HCT116 (cell line): ENCODE measurements at regions not wholly inside any gene's neighbourhood (a gene's known extent, or its start where the extent isn't known, plus 50 kb on each side); places are given as distances from the start of the nearest gene placed in this dataset.

ENCODE experiments used
- ATAC-seq: fragments of 200-7000 bp; cut with Tn5 transposase; 2 replicates; pipeline ENCODE4 v1.9.1; 2020; ENCODE audit warnings: mild to moderate bottlenecking, moderate library complexity
- BruUV-seq: library from RNA; stranded (reverse); fragments of 400-500 nt; replicated peaks from 2 replicates; lab custom pipeline; 2021; lab: Mats Ljungman, UMichigan
- CTCF ChIA-PET: fragments of 300-600 bp; sonication (Branson Sonifier 250); formaldehyde crosslinking; loops from one replicate; lab custom pipeline; 2021; ENCODE audit warnings: antibody characterized with exemption; lab: Charles Lee
- POLR2A ChIA-PET: fragments of 300-600, 350-600 bp; sonication (Branson Sonifier 250); formaldehyde crosslinking; loops from one replicate; lab custom pipeline; 2021; ENCODE audit warnings: antibody characterized with exemption; lab: Charles Lee
- RAD21 ChIA-PET, 2 experiments: fragments of 300-600 bp; sonication (Branson Sonifier 250); formaldehyde crosslinking; loops; one replicate each; lab custom pipeline; 2023; ENCODE audit warnings: low total read pairs in 2 of 2; ENCODE audit not compliant: uncharacterized antibody in 2 of 2, unreplicated experiment in 2 of 2, low non-redundant PET in 1 of 2; lab: Charles Lee
- DNase-seq: peaks from one replicate; pipeline ENCODE4 v3.0.0-alpha.2; 2010; ENCODE audit warnings: low read depth, low spot score
- H2AFZ ChIP-seq: fragments of 200-600 bp; shearing (Covaris generic), sonication (generic); 2 replicates; pipeline ENCODE4 v1.6.1; 2017; ENCODE audit warnings: low read depth, mixed run types, mixed read lengths, antibody characterized with exemption, low read length; ENCODE audit not compliant: poor library complexity, severe bottlenecking
- H3K27ac ChIP-seq: 2 replicates; pipeline ENCODE4 v1.5.1; 2012; ENCODE audit warnings: low read depth, low read length
- H3K27me3 ChIP-seq: fragments of 200-600 bp; sonication (generic); 2 replicates; pipeline ENCODE4 v1.6.1; 2016; ENCODE audit warnings: mixed run types, low read length, mixed read lengths; ENCODE audit not compliant: insufficient read depth
- H3K36me3 ChIP-seq, 2 experiments: fragments of 200-500 bp in 1 of 2; fragments of 200-600 bp in 1 of 2; sonication (Bioruptor generic) in 1 of 2; sonication (generic) in 1 of 2; 2 replicates each; pipeline versions ENCODE4 v1.5.1 to v1.6.1; 2014 to 2016; ENCODE audit warnings: low read length in 2 of 2, inconsistent platforms in 1 of 2, mixed read lengths in 1 of 2, mixed run types in 1 of 2; ENCODE audit not compliant: insufficient read depth in 2 of 2, control insufficient read depth in 1 of 2
- H3K4me1 ChIP-seq, 2 experiments: fragments of 200-600 bp in 1 of 2; sonication (generic) in 1 of 2; 2 replicates each; pipeline versions ENCODE4 v1.5.1 to v1.6.1; 2012 to 2017; ENCODE audit warnings: low read length in 2 of 2, inconsistent platforms in 1 of 2, mild to moderate bottlenecking in 1 of 2, mixed read lengths in 1 of 2, mixed run types in 1 of 2, moderate library complexity in 1 of 2; ENCODE audit not compliant: insufficient read depth in 2 of 2, control insufficient read depth in 1 of 2
- H3K4me2 ChIP-seq: fragments of 200-600 bp; sonication (generic); 2 replicates; pipeline ENCODE4 v1.6.1; 2017; ENCODE audit warnings: mixed run types, low read length, mixed read lengths
- H3K4me3 ChIP-seq, 2 experiments: fragments of 200-600 bp in 1 of 2; sonication (generic) in 1 of 2; replicated peaks in 1 of 2; 2 replicates each; pipeline ENCODE4 v1.5.1; 2011 to 2016; ENCODE audit warnings: low read length in 2 of 2, control low read depth in 1 of 2, low read depth in 1 of 2, mild to moderate bottlenecking in 1 of 2, mixed read lengths in 1 of 2, mixed run types in 1 of 2
- H3K79me2 ChIP-seq: fragments of 200-600 bp; sonication (generic); 2 replicates; pipeline ENCODE4 v1.6.1; 2017; ENCODE audit warnings: mild to moderate bottlenecking, mixed run types, low read length, moderate library complexity, mixed read lengths; ENCODE audit not compliant: insufficient read depth
- H3K9ac ChIP-seq: fragments of 200-600 bp; sonication (generic); 2 replicates; pipeline ENCODE4 v1.6.1; 2016; ENCODE audit warnings: low read length, mixed read lengths
- H3K9me2 ChIP-seq: fragments of 200-600 bp; sonication (generic), shearing (Covaris generic); 2 replicates; pipeline ENCODE4 v1.6.1; 2017; ENCODE audit warnings: mixed run types, mild to moderate bottlenecking, moderate library complexity; ENCODE audit not compliant: insufficient read depth
- H3K9me3 ChIP-seq, 2 experiments: fragments of 200-500 bp in 1 of 2; fragments of 200-600 bp in 1 of 2; sonication (Bioruptor generic) in 1 of 2; sonication (generic) in 1 of 2; 2 replicates each; pipeline ENCODE4 v1.6.1; 2014 to 2017; ENCODE audit warnings: low read length in 2 of 2, mixed read lengths in 2 of 2, inconsistent platforms in 1 of 2, low read depth in 1 of 2, mild to moderate bottlenecking in 1 of 2, mixed run types in 1 of 2, moderate library complexity in 1 of 2; ENCODE audit not compliant: control insufficient read depth in 1 of 2, insufficient read depth in 1 of 2
- H4K20me1 ChIP-seq: fragments of 200-600 bp; sonication (generic), shearing (Covaris generic); 2 replicates; pipeline ENCODE4 v1.6.1; 2017; ENCODE audit warnings: mixed run types, mild to moderate bottlenecking, moderate library complexity; ENCODE audit not compliant: insufficient read depth
- CBX3 ChIP-seq: IDR thresholded peaks from 2 replicates; pipeline ENCODE4 v1.6.1; 2012; ENCODE audit warnings: low read depth
- CEBPB ChIP-seq: IDR thresholded peaks from 2 replicates; pipeline ENCODE4 v1.6.1; 2012; ENCODE audit warnings: low read depth
- ELF1 ChIP-seq: IDR thresholded peaks from 2 replicates; pipeline ENCODE4 v1.6.1; 2012; ENCODE audit warnings: low read depth, borderline replicate concordance
- EZH2 ChIP-seq: fragments of 200-600 bp; sonication (generic); IDR thresholded peaks from 2 replicates; pipeline ENCODE4 v1.6.1; 2017; ENCODE audit warnings: antibody characterized with exemption, mixed run types
- EZH2phosphoT487 ChIP-seq: fragments of 200-600 bp; IDR thresholded peaks from 2 replicates; pipeline ENCODE4 v1.6.1; 2018; ENCODE audit warnings: antibody characterized with exemption, borderline replicate concordance
- FOSL1 ChIP-seq: IDR thresholded peaks from 2 replicates; pipeline ENCODE4 v1.6.1; 2012; ENCODE audit warnings: low read depth
- POLR2A ChIP-seq: IDR thresholded peaks from 2 replicates; pipeline ENCODE4 v1.7.0; 2011; ENCODE audit warnings: borderline replicate concordance; ENCODE audit not compliant: insufficient read depth, insufficient read length; ENCODE audit errors: extremely low read depth
- POLR2AphosphoS5 ChIP-seq: IDR thresholded peaks from 2 replicates; pipeline ENCODE4 v1.6.1; 2011; ENCODE audit warnings: mild to moderate bottlenecking, low read depth, low read length, moderate library complexity
- RAD21 ChIP-seq: IDR thresholded peaks from 2 replicates; pipeline ENCODE4 v1.6.1; 2012; ENCODE audit warnings: low read depth, mild to moderate bottlenecking
- SP1 ChIP-seq: IDR thresholded peaks from 2 replicates; pipeline ENCODE4 v1.6.1; 2012; ENCODE audit warnings: low read depth
- YY1 ChIP-seq: IDR thresholded peaks from 2 replicates; pipeline ENCODE4 v1.6.1; 2011; ENCODE audit warnings: low read length, low read depth, moderate library complexity, mild to moderate bottlenecking; ENCODE audit not compliant: insufficient replicate concordance; ENCODE audit errors: extremely low read depth
- ZBTB33 ChIP-seq: IDR thresholded peaks from 2 replicates; pipeline ENCODE4 v1.6.1; 2011; ENCODE audit warnings: mild to moderate bottlenecking, low read length, moderate library complexity; ENCODE audit not compliant: insufficient replicate concordance; ENCODE audit errors: extremely low read depth
- ZFX ChIP-seq: fragments of 450-650 bp; IDR thresholded peaks from 2 replicates; pipeline ENCODE4 v1.6.1; 2017
- ZNF274 ChIP-seq: fragments of 200-500 bp; sonication (Bioruptor generic); IDR thresholded peaks from 2 replicates; pipeline ENCODE4 v1.6.1; 2014; ENCODE audit warnings: mild to moderate bottlenecking, low read depth, low read length, inconsistent platforms
- intact Hi-C: fragments of 100-400 bp; cut with micrococcal nuclease; formaldehyde crosslinking; loops from 2 replicates; pipeline ENCODE4 v1.10.0; 2022
- TF ChIP-seq, protein P1 (sequence below): IDR thresholded peaks from 2 replicates; pipeline ENCODE4 v1.6.1; 2012; ENCODE audit warnings: low read depth
- TF ChIP-seq, protein P2 (sequence below): IDR thresholded peaks from 2 replicates; pipeline ENCODE4 v1.6.1; 2012

DNA sequence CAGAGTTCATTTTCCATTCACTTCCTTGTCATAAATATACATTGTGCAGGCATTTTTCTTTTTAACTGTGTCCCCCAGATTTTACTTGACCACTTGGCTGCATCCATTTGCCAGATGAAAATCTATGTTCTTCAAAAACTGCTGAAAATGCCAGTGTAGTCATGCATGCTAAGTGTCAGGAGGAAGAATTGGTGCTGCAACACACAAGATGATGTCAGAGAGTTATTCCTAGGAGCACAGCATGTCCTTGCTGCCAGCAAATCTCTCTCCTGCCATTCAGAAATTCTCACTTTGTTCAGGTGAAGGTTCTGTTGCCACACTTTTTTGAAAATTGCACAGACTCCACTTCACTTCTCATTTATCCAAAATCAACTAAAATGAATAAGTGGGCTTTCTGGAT, 106.4 kb upstream of the MAGI3 start:
- no TSS peak for BruUV-seq
- H3K36me3 ChIP-seq = no peaks in the 10 kb centered on the region
- no peak overlapping the region for H3K27ac ChIP-seq
- H3K9me3 ChIP-seq = no peaks in the 10 kb centered on the region
- ChIA-PET RAD21 (no interaction called here), POLR2A (no interaction called here), CTCF (no interaction called here)
- H3K27me3 ChIP-seq = no peaks in the 10 kb centered on the region
- intact Hi-C loops = no loop called here
- ATAC-seq = no peak
- H3K9ac ChIP-seq = no peak overlapping the region
- H3K4me1 ChIP-seq = no peaks in the 10 kb centered on the region
- DNase-seq = no peak
- no peaks in the 10 kb centered on the region for H3K79me2 ChIP-seq
- H4K20me1 ChIP-seq = no peaks in the 10 kb centered on the region
- H3K4me3 ChIP-seq = no peak overlapping the region
- H3K9me2 ChIP-seq = no peaks in the 10 kb centered on the region
- H2AFZ ChIP-seq = no peak overlapping the region
- TF ChIP-seq RAD21 (no peak), ZBTB33 (no peak), CEBPB (no peak), EZH2 (no peak), POLR2A (no peak), EZH2phosphoT487 (no peak), FOSL1 (no peak), YY1 (no peak), ZNF274 (no peak), SP1 (no peak), POLR2AphosphoS5 (no peak), CBX3 (no peak), ELF1 (no peak), ZFX (no peak)
- TF ChIP-seq, protein P1, sequence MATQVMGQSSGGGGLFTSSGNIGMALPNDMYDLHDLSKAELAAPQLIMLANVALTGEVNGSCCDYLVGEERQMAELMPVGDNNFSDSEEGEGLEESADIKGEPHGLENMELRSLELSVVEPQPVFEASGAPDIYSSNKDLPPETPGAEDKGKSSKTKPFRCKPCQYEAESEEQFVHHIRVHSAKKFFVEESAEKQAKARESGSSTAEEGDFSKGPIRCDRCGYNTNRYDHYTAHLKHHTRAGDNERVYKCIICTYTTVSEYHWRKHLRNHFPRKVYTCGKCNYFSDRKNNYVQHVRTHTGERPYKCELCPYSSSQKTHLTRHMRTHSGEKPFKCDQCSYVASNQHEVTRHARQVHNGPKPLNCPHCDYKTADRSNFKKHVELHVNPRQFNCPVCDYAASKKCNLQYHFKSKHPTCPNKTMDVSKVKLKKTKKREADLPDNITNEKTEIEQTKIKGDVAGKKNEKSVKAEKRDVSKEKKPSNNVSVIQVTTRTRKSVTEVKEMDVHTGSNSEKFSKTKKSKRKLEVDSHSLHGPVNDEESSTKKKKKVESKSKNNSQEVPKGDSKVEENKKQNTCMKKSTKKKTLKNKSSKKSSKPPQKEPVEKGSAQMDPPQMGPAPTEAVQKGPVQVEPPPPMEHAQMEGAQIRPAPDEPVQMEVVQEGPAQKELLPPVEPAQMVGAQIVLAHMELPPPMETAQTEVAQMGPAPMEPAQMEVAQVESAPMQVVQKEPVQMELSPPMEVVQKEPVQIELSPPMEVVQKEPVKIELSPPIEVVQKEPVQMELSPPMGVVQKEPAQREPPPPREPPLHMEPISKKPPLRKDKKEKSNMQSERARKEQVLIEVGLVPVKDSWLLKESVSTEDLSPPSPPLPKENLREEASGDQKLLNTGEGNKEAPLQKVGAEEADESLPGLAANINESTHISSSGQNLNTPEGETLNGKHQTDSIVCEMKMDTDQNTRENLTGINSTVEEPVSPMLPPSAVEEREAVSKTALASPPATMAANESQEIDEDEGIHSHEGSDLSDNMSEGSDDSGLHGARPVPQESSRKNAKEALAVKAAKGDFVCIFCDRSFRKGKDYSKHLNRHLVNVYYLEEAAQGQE = no peak
- TF ChIP-seq, protein P2, sequence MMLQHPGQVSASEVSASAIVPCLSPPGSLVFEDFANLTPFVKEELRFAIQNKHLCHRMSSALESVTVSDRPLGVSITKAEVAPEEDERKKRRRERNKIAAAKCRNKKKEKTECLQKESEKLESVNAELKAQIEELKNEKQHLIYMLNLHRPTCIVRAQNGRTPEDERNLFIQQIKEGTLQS = no peak
- H3K4me2 ChIP-seq = no peak overlapping the region
